Uterus (tissue), 2 donors: ENCODE measurements at regions not wholly inside any gene's neighbourhood (a gene's known extent, or its start where the extent isn't known, plus 50 kb on each side); places are given as distances from the start of the nearest gene placed in this dataset.

Experiments used
- CTCF ChIP-seq, 4 experiments: fragments of 200-600 bp in 2 of 4; fragments of 450-650 bp in 2 of 4; sonication (generic) in 2 of 4; IDR thresholded peaks; one replicate each; pipeline ENCODE4 v1.5.1; 2016 to 2019; ENCODE audit warnings: antibody characterized with exemption in 4 of 4, mild to moderate bottlenecking in 2 of 4, moderate library complexity in 1 of 4
- POLR2A ChIP-seq, 2 donors: fragments of 450-650 bp; IDR thresholded peaks; one replicate each; pipeline ENCODE4 v1.6.1; 2016; ENCODE audit warnings: antibody characterized with exemption in 2 of 2, mild to moderate bottlenecking in 1 of 2, moderate library complexity in 1 of 2

- TF ChIP-seq CTCF (IDR thresholded peaks at IDR 0.05) (no peak), POLR2A (IDR thresholded peaks at IDR 0.05) (no peak)
These were observed 247.2 kb downstream of the AACS start for GRCh38 chr12:125312471-125312870.
